ENCODE measurements at regions not wholly inside any gene's neighbourhood (a gene's known extent, or its start where the extent isn't known, plus 50 kb on each side); places are given as distances from the start of the nearest gene placed in this dataset.
A peak's percentile ranks its signal among the peaks of the same experiment; 100 is the strongest.

DNA sequence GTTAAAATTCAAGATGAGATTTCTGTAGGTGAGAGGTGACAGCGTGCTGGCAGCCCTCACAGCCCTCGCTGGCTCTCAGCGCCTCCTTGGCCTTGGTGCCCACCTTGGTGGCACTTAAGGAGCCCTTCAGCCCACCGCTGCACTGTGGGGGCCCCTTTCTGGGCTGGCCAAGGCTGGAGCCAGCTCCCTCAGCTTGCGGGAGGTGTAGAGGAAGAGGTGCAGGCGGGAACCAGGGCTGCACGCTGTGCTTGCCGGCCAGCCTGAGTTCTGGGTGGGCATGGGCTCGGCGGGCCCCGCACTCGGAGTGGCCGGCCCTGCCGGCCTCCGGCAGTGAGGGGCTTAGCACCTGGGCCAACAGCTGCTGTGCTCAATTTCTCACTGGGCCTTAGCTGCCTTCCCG is 320.0 kb upstream of the VWC2 start:
- no peak overlapping the region for H3K4me3 ChIP-seq (ENCODE audit: low read depth in 1 of 2, low read length in 2 of 2)
- H3K4me1 ChIP-seq (ENCODE audit: control insufficient read depth in 2 of 2, insufficient read depth in 2 of 2, low read length in 1 of 2) = no peaks in the 10 kb centered on the region
- H3K27ac ChIP-seq (ENCODE audit: low read depth in 2 of 2, low read length in 1 of 2) = no peak overlapping the region
- no peaks in the 10 kb centered on the region for H3K9me3 ChIP-seq (ENCODE audit: control insufficient read depth in 2 of 2, insufficient read depth in 1 of 2, low read depth in 1 of 2, low read length in 1 of 2)
- no peaks in the 10 kb centered on the region for H3K27me3 ChIP-seq (ENCODE audit: control insufficient read depth in 1 of 2, insufficient read depth in 2 of 2, low read length in 2 of 2)
- no peaks in the 10 kb centered on the region for H3K36me3 ChIP-seq (ENCODE audit: control insufficient read depth in 2 of 2, insufficient read depth in 2 of 2, low read length in 1 of 2)
- WGBS, 2 donors = 92 to 95% methylated on average over 16 of the region's 16 CpGs

GRCh38 chr7:49479441-49479840 is 294.0 kb upstream of the VWC2 start:
- no peaks in the 10 kb centered on the region for H3K9me3 ChIP-seq (ENCODE audit: control insufficient read depth in 2 of 2, insufficient read depth in 1 of 2, low read depth in 1 of 2, low read length in 1 of 2)
- H3K27ac ChIP-seq (ENCODE audit: low read depth in 2 of 2, low read length in 1 of 2) = peak overlapping the region in 1 of 2 donors; percentile 49
- H3K27me3 ChIP-seq (ENCODE audit: control insufficient read depth in 1 of 2, insufficient read depth in 2 of 2, low read length in 2 of 2) = no peaks in the 10 kb centered on the region
- H3K4me3 ChIP-seq (ENCODE audit: low read depth in 1 of 2, low read length in 2 of 2) = no peak overlapping the region
- WGBS, 2 donors = 71 to 82% methylated on average over 1 of the region's 1 CpG
- H3K36me3 ChIP-seq (ENCODE audit: control insufficient read depth in 2 of 2, insufficient read depth in 2 of 2, low read length in 1 of 2) = no peaks in the 10 kb centered on the region
- H3K4me1 ChIP-seq (ENCODE audit: control insufficient read depth in 2 of 2, insufficient read depth in 2 of 2, low read length in 1 of 2) = peaks cover 0 to 3% of the 10 kb centered on the region in 2 donors

DNA sequence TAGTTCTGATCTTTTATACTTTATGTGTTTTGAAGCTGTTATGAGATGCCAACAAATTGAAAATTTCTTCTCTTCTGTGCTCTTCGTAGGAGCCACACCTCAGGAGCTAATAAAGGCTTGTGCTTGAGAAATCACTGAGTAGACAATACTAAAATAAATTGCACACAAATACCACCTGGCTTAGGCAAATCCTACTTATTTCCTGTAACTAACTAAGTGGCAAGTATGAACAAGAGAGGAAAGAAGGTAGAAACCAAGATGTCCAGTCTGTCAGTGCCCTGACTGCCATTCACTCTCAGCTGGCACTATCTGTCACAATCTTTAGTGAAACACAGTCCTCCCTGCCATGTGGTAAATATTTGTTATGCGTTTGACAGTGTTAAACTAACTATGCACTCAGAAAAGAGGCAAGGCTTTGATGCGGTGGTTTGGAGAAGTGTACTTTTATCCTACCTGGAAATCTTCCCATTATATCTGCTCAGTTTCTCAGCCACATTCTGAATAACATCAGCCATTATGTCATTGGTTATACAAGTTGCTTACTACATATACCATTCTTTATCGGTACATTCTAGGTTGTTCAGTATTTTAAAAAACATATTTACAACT is 293.4 kb upstream of the VWC2 start:
- Histone ChIP-seq H3K27ac (ENCODE audit: low read depth in 2 of 2, low read length in 1 of 2) (peak overlapping the region in 1 of 2 donors; percentile 50), H3K4me3 (ENCODE audit: low read depth in 1 of 2, low read length in 2 of 2) (no peak overlapping the region), H3K4me1 (ENCODE audit: control insufficient read depth in 2 of 2, insufficient read depth in 2 of 2, low read length in 1 of 2) (peaks cover 0 to 3% of the 10 kb centered on the region in 2 donors), H3K9me3 (ENCODE audit: control insufficient read depth in 2 of 2, insufficient read depth in 1 of 2, low read depth in 1 of 2, low read length in 1 of 2) (no peaks in the 10 kb centered on the region), H3K36me3 (ENCODE audit: control insufficient read depth in 2 of 2, insufficient read depth in 2 of 2, low read length in 1 of 2) (no peaks in the 10 kb centered on the region), H3K27me3 (ENCODE audit: control insufficient read depth in 1 of 2, insufficient read depth in 2 of 2, low read length in 2 of 2) (no peaks in the 10 kb centered on the region)
- 39 to 41% methylated on average over 4 of the region's 4 CpGs for WGBS, 2 donors

DNA sequence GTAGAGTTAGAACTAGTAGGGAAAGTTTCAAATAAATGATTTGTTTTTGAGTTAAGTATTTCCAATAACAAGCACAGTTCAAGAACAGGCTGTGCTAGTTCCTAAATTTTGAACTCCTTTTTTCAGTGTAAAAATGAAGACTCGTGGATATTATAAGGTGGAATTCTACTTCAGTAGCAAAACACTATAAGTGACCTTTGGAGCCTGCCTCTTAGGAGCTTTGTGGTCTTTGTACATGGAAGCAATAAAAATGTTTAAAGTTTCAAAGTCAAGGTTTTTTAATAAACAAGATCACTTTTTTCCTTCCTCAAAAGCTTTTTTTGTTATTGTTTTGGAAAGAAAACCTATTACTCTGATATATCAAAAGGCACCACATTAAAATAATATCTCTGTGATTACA is 292.4 kb upstream of the VWC2 start:
- no peaks in the 10 kb centered on the region for H3K9me3 ChIP-seq (ENCODE audit: control insufficient read depth in 2 of 2, insufficient read depth in 1 of 2, low read depth in 1 of 2, low read length in 1 of 2)

DNA sequence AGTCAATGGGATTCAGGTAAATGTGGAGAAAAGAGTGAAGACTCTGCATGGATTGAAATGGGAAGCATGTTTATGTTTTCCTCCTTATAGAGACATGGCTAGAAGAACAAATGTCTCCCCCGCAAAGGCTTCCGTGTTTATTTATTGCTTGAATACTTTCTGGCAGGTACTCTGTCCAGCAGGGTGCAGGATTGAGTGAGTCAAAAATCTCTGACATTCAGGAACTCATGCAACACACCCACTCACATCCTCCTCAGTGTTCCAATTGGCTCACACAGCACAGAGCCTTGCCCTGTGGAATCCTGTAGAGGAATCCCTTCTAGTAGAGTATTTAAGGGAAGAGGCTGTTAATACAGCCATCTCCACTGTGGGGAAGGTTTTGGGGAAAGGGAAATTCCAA is 290.3 kb upstream of the VWC2 start:
- H3K4me1 ChIP-seq (ENCODE audit: control insufficient read depth in 2 of 2, insufficient read depth in 2 of 2, low read length in 1 of 2) = peaks cover 0 to 3% of the 10 kb centered on the region in 2 donors
- H3K9me3 ChIP-seq (ENCODE audit: control insufficient read depth in 2 of 2, insufficient read depth in 1 of 2, low read depth in 1 of 2, low read length in 1 of 2) = no peaks in the 10 kb centered on the region
- H3K36me3 ChIP-seq (ENCODE audit: control insufficient read depth in 2 of 2, insufficient read depth in 2 of 2, low read length in 1 of 2) = no peaks in the 10 kb centered on the region
- H3K27ac ChIP-seq (ENCODE audit: low read depth in 2 of 2, low read length in 1 of 2) = no peak overlapping the region
- no peak overlapping the region for H3K4me3 ChIP-seq (ENCODE audit: low read depth in 1 of 2, low read length in 2 of 2)
- 61 to 76% methylated on average over 2 of the region's 2 CpGs for WGBS, 2 donors
- no peaks in the 10 kb centered on the region for H3K27me3 ChIP-seq (ENCODE audit: control insufficient read depth in 1 of 2, insufficient read depth in 2 of 2, low read length in 2 of 2)

More for the DNA sequence above, 292.4 kb upstream of the VWC2 start:
- 56 to 60% methylated on average over 1 of the region's 1 CpG for WGBS, 2 donors
- no peaks in the 10 kb centered on the region for H3K36me3 ChIP-seq (ENCODE audit: control insufficient read depth in 2 of 2, insufficient read depth in 2 of 2, low read length in 1 of 2)
- H3K4me1 ChIP-seq (ENCODE audit: control insufficient read depth in 2 of 2, insufficient read depth in 2 of 2, low read length in 1 of 2) = peaks cover 0 to 3% of the 10 kb centered on the region in 2 donors
- H3K27ac ChIP-seq (ENCODE audit: low read depth in 2 of 2, low read length in 1 of 2) = no peak overlapping the region
- H3K27me3 ChIP-seq (ENCODE audit: control insufficient read depth in 1 of 2, insufficient read depth in 2 of 2, low read length in 2 of 2) = no peaks in the 10 kb centered on the region
- H3K4me3 ChIP-seq (ENCODE audit: low read depth in 1 of 2, low read length in 2 of 2) = no peak overlapping the region

GRCh38 chr7:49486974-49487829 is 286.2 kb upstream of the VWC2 start:
- Histone ChIP-seq H3K4me3 (ENCODE audit: low read depth in 1 of 2, low read length in 2 of 2) (no peak overlapping the region), H3K9me3 (ENCODE audit: control insufficient read depth in 2 of 2, insufficient read depth in 1 of 2, low read depth in 1 of 2, low read length in 1 of 2) (no peaks in the 10 kb centered on the region), H3K27ac (ENCODE audit: low read depth in 2 of 2, low read length in 1 of 2) (no peak overlapping the region), H3K4me1 (ENCODE audit: control insufficient read depth in 2 of 2, insufficient read depth in 2 of 2, low read length in 1 of 2) (no peaks in the 10 kb centered on the region), H3K27me3 (ENCODE audit: control insufficient read depth in 1 of 2, insufficient read depth in 2 of 2, low read length in 2 of 2) (no peaks in the 10 kb centered on the region), H3K36me3 (ENCODE audit: control insufficient read depth in 2 of 2, insufficient read depth in 2 of 2, low read length in 1 of 2) (no peaks in the 10 kb centered on the region)
- 13 to 25% methylated on average over 5 of the region's 5 CpGs for WGBS, 2 donors

DNA sequence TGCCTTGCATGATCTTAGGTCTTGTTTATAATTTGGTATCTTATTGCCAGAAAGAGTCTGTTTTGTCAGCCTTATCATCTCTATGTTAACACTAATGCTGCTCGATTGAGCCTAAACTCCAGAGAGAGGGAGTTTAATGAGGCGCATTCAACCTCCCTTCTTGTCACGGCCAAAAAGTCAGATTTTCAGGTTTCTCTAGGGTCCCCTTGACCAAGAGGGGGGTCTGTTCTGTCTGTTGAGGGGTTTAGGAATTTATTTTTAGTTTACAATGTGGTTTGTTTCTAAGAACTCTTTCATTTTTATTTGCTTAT is 285.7 kb upstream of the VWC2 start:
- Histone ChIP-seq H3K9me3 (ENCODE audit: control insufficient read depth in 2 of 2, insufficient read depth in 1 of 2, low read depth in 1 of 2, low read length in 1 of 2) (no peaks in the 10 kb centered on the region), H3K4me1 (ENCODE audit: control insufficient read depth in 2 of 2, insufficient read depth in 2 of 2, low read length in 1 of 2) (no peaks in the 10 kb centered on the region), H3K27ac (ENCODE audit: low read depth in 2 of 2, low read length in 1 of 2) (no peak overlapping the region), H3K27me3 (ENCODE audit: control insufficient read depth in 1 of 2, insufficient read depth in 2 of 2, low read length in 2 of 2) (no peaks in the 10 kb centered on the region), H3K36me3 (ENCODE audit: control insufficient read depth in 2 of 2, insufficient read depth in 2 of 2, low read length in 1 of 2) (no peaks in the 10 kb centered on the region), H3K4me3 (ENCODE audit: low read depth in 1 of 2, low read length in 2 of 2) (no peak overlapping the region)
- 56 to 64% methylated on average over 3 of the region's 3 CpGs for WGBS, 2 donors

DNA sequence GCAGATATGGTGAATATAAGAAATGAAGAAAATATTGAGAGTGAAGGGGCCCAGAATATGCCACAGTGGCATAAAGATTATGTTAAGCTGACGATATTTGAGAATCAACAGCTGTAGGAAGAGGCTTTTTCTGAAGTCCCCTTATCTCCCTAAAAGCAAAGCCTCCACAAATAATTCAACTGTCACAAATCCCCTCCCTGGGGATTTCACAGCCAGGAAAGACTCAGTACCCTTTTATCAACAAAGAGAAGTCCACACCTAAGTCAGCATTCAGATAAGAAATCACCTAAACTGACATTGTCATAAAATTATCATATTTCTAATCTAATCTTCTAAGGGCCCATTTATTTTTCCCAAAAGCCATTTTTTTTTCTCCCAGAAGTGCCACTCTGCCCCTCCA is 284.9 kb upstream of the VWC2 start:
- Histone ChIP-seq H3K9me3 (ENCODE audit: control insufficient read depth in 2 of 2, insufficient read depth in 1 of 2, low read depth in 1 of 2, low read length in 1 of 2) (no peaks in the 10 kb centered on the region), H3K27ac (ENCODE audit: low read depth in 2 of 2, low read length in 1 of 2) (no peak overlapping the region), H3K4me3 (ENCODE audit: low read depth in 1 of 2, low read length in 2 of 2) (no peak overlapping the region), H3K4me1 (ENCODE audit: control insufficient read depth in 2 of 2, insufficient read depth in 2 of 2, low read length in 1 of 2) (no peaks in the 10 kb centered on the region), H3K36me3 (ENCODE audit: control insufficient read depth in 2 of 2, insufficient read depth in 2 of 2, low read length in 1 of 2) (no peaks in the 10 kb centered on the region), H3K27me3 (ENCODE audit: control insufficient read depth in 1 of 2, insufficient read depth in 2 of 2, low read length in 2 of 2) (no peaks in the 10 kb centered on the region)
- WGBS, 2 donors = 54 to 59% methylated on average over 1 of the region's 1 CpG

- no peak overlapping the region for H3K27ac ChIP-seq (ENCODE audit: low read depth in 2 of 2, low read length in 1 of 2)
- 81% methylated on average over 6 of the region's 6 CpGs for WGBS, 2 donors
- no peak overlapping the region for H3K4me3 ChIP-seq (ENCODE audit: low read depth in 1 of 2, low read length in 2 of 2)
Measured at GRCh38 chr7:49497471-49497870, 276.0 kb upstream of the VWC2 start.

GRCh38 chr7:49500741-49501140 is 272.7 kb upstream of the VWC2 start:
- Histone ChIP-seq H3K4me3 (ENCODE audit: low read depth in 1 of 2, low read length in 2 of 2) (no peak overlapping the region), H3K27me3 (ENCODE audit: control insufficient read depth in 1 of 2, insufficient read depth in 2 of 2, low read length in 2 of 2) (no peaks in the 10 kb centered on the region), H3K27ac (ENCODE audit: low read depth in 2 of 2, low read length in 1 of 2) (no peak overlapping the region), H3K36me3 (ENCODE audit: control insufficient read depth in 2 of 2, insufficient read depth in 2 of 2, low read length in 1 of 2) (no peaks in the 10 kb centered on the region), H3K4me1 (ENCODE audit: control insufficient read depth in 2 of 2, insufficient read depth in 2 of 2, low read length in 1 of 2) (no peaks in the 10 kb centered on the region), H3K9me3 (ENCODE audit: control insufficient read depth in 2 of 2, insufficient read depth in 1 of 2, low read depth in 1 of 2, low read length in 1 of 2) (no peaks in the 10 kb centered on the region)
- 75 to 83% methylated on average over 2 of the region's 2 CpGs for WGBS, 2 donors

More at GRCh38 chr7:49497471-49497870, 276.0 kb upstream of the VWC2 start:
- no peaks in the 10 kb centered on the region for H3K27me3 ChIP-seq (ENCODE audit: control insufficient read depth in 1 of 2, insufficient read depth in 2 of 2, low read length in 2 of 2)
- H3K9me3 ChIP-seq (ENCODE audit: control insufficient read depth in 2 of 2, insufficient read depth in 1 of 2, low read depth in 1 of 2, low read length in 1 of 2) = no peaks in the 10 kb centered on the region
- H3K4me1 ChIP-seq (ENCODE audit: control insufficient read depth in 2 of 2, insufficient read depth in 2 of 2, low read length in 1 of 2) = no peaks in the 10 kb centered on the region
- H3K36me3 ChIP-seq (ENCODE audit: control insufficient read depth in 2 of 2, insufficient read depth in 2 of 2, low read length in 1 of 2) = no peaks in the 10 kb centered on the region

All from esophagus (tissue), 2 donors.